Spleen (tissue), 11 donors: ENCODE measurements at regions not wholly inside any gene's neighbourhood (a gene's known extent, or its start where the extent isn't known, plus 50 kb on each side); places are given as distances from the start of the nearest gene placed in this dataset.

ENCODE experiments used
- DNase-seq: peaks from one replicate; pipeline ENCODE4 v3.0.0-alpha.2; 2020
- H3K27ac ChIP-seq, 8 donors: fragments of 200-600 bp; sonication (generic) in 7 of 8; 1 replicate in 4 of 8; 2 replicates in 4 of 8; pipeline versions ENCODE4 v1.5.0 to v1.8.0; 2016 to 2021; ENCODE audit warnings: inconsistent platforms in 4 of 8, mild to moderate bottlenecking in 4 of 8, moderate library complexity in 1 of 8
- H3K27me3 ChIP-seq, 7 donors: fragments of 200-600 bp; sonication (generic) in 6 of 7; replicated peaks in 1 of 7; 1 replicate in 4 of 7; 2 replicates in 3 of 7; pipeline versions ENCODE4 v1.5.0 to v1.8.0; 2016 to 2021; ENCODE audit warnings: inconsistent platforms in 3 of 7, mild to moderate bottlenecking in 1 of 7
- H3K36me3 ChIP-seq, 6 donors: fragments of 200-600 bp; sonication (generic) in 5 of 6; 1 replicate in 4 of 6; 2 replicates in 2 of 6; pipeline versions ENCODE4 v1.5.0 to v1.8.0; 2016 to 2021; ENCODE audit warnings: inconsistent platforms in 2 of 6
- H3K4me1 ChIP-seq, 6 donors: fragments of 200-600 bp; sonication (generic) in 5 of 6; 1 replicate in 3 of 6; 2 replicates in 3 of 6; pipeline versions ENCODE4 v1.5.0 to v1.8.0; 2016 to 2021; ENCODE audit warnings: inconsistent platforms in 3 of 6
- H3K4me3 ChIP-seq, 8 donors: fragments of 200-600 bp; sonication (generic) in 7 of 8; 1 replicate in 4 of 8; 2 replicates in 4 of 8; pipeline versions ENCODE4 v1.5.0 to v1.8.0; 2016 to 2021; ENCODE audit warnings: inconsistent platforms in 4 of 8, mild to moderate bottlenecking in 4 of 8, moderate library complexity in 2 of 8
- H3K9me3 ChIP-seq, 8 donors: fragments of 200-600 bp; sonication (generic) in 7 of 8; 1 replicate in 4 of 8; 2 replicates in 4 of 8; pipeline versions ENCODE4 v1.5.0 to v1.8.0; 2016 to 2021; ENCODE audit warnings: inconsistent platforms in 4 of 8
- POLR2A ChIP-seq, 3 donors: fragments of 450-650 bp; IDR thresholded peaks; one replicate each; pipeline ENCODE4 v1.5.1; 2017; ENCODE audit warnings: antibody characterized with exemption in 3 of 3, mild to moderate bottlenecking in 1 of 3
- POLR2AphosphoS5 ChIP-seq, 3 donors: sonication (generic); formaldehyde crosslinking; IDR thresholded peaks; one replicate each; pipeline ENCODE4 v1.5.1; 2017; ENCODE audit warnings: antibody characterized with exemption in 3 of 3
- WGBS, 5 donors: extraction: QIAGEN DNeasy Blood & Tissue Kit in 3 of 5; methylation state at CpG; one replicate each; pipeline versions ENCODE4 v1.1.5 to v1.1.7; 2013 to 2018; 5-methylcytosine and 5-hydroxymethylcytosine counted together
- intact Hi-C: fragments of 100-400 bp; cut with DNase I; formaldehyde crosslinking; loops from one replicate; pipeline ENCODE4 v1.15.0; 2023; ENCODE audit warnings: low total_unique reads
- TF ChIP-seq, protein P1 (sequence below), 11 experiments: fragments of 200-600 bp in 7 of 11; fragments of 450-650 bp in 4 of 11; sonication (generic) in 4 of 11; IDR thresholded peaks in 8 of 11; conservative IDR thresholded peaks in 3 of 11; 1 replicate in 7 of 11; 2 replicates in 4 of 11; pipeline versions ENCODE4 v1.4.0 to v1.8.0; 2016 to 2021; ENCODE audit warnings: antibody characterized with exemption in 11 of 11, inconsistent platforms in 4 of 11, mild to moderate bottlenecking in 1 of 11
- donor health status: healthy with polysubstance abuse.
- donor health status: DM: no; HTN: no; CAD: no; lungs with moderate emphysema.
- donor health status: DM: no; HTN: no; CAD: no.
- donor health status: Bipolar disorder and iron deficiency.
- donor health status: healthy.
- donor health status: DM: no; HTN: no; CAD: no.
- donor health status: DM: yes; HTN: yes; CAD: no.

GRCh38 chr6:150740453-150740852 lies 125.0 kb upstream of the MTHFD1L start:
- intact Hi-C loops: no loop called here
- 63 to 79% (median 70%) methylated on average over 8 of the region's 8 CpGs for WGBS, 5 donors
- peaks cover 0 to 31% (median 5%) of the 10 kb centered on the region in 6 donors for H3K36me3 ChIP-seq

GRCh38 chr6:150741633-150742200 lies 123.8 kb upstream of the MTHFD1L start:
- no peaks in the 10 kb centered on the region for H3K27me3 ChIP-seq
- peaks cover 0 to 20% (median 0%) of the 10 kb centered on the region in 6 donors for H3K36me3 ChIP-seq
- no peak for DNase-seq
- H3K4me3 ChIP-seq: no peak overlapping the region
- peaks cover 0 to 66% (median 36%) of the 10 kb centered on the region in 6 donors for H3K4me1 ChIP-seq
- intact Hi-C loops: no loop called here
- no peaks in the 10 kb centered on the region for H3K9me3 ChIP-seq
- 34 to 45% (median 37%) methylated on average over 6 of the region's 6 CpGs for WGBS, 5 donors
- TF ChIP-seq POLR2A (IDR thresholded peaks at IDR 0.05): no peak
- TF ChIP-seq, protein P1, sequence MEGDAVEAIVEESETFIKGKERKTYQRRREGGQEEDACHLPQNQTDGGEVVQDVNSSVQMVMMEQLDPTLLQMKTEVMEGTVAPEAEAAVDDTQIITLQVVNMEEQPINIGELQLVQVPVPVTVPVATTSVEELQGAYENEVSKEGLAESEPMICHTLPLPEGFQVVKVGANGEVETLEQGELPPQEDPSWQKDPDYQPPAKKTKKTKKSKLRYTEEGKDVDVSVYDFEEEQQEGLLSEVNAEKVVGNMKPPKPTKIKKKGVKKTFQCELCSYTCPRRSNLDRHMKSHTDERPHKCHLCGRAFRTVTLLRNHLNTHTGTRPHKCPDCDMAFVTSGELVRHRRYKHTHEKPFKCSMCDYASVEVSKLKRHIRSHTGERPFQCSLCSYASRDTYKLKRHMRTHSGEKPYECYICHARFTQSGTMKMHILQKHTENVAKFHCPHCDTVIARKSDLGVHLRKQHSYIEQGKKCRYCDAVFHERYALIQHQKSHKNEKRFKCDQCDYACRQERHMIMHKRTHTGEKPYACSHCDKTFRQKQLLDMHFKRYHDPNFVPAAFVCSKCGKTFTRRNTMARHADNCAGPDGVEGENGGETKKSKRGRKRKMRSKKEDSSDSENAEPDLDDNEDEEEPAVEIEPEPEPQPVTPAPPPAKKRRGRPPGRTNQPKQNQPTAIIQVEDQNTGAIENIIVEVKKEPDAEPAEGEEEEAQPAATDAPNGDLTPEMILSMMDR (IDR thresholded peaks at IDR 0.05 in 8 of 11, conservative IDR thresholded peaks at IDR 0.05 in 3 of 11): peak in 9 of 11 experiments; percentile 14 to 60 (median 51)
- peak overlapping the region in 1 of 8 donors; percentile 33 for H3K27ac ChIP-seq

More at GRCh38 chr6:150740453-150740852, 125.0 kb upstream of the MTHFD1L start:
- Histone ChIP-seq H3K9me3 (no peaks in the 10 kb centered on the region), H3K27ac (peak overlapping the region in 1 of 8 donors; percentile 6), H3K4me3 (no peak overlapping the region), H3K27me3 (no peaks in the 10 kb centered on the region), H3K4me1 (peaks cover 3 to 64% (median 35%) of the 10 kb centered on the region in 6 donors)
- TF ChIP-seq POLR2AphosphoS5 (IDR thresholded peaks at IDR 0.05) (no peak), POLR2A (IDR thresholded peaks at IDR 0.05) (no peak)
- TF ChIP-seq, protein P1 (IDR thresholded peaks at IDR 0.05 in 8 of 11, conservative IDR thresholded peaks at IDR 0.05 in 3 of 11): no peak
- DNase-seq: no peak

GRCh38 chr6:150744522-150745260 lies 120.8 kb upstream of the MTHFD1L start:
- intact Hi-C loops: no loop called here
- peaks cover 0 to 72% (median 34%) of the 10 kb centered on the region in 6 donors for H3K4me1 ChIP-seq
- TF ChIP-seq, protein P1 (IDR thresholded peaks at IDR 0.05 in 8 of 11, conservative IDR thresholded peaks at IDR 0.05 in 3 of 11): no peak
- TF ChIP-seq POLR2A (IDR thresholded peaks at IDR 0.05) (no peak), POLR2AphosphoS5 (IDR thresholded peaks at IDR 0.05) (no peak)
- 70 to 82% (median 81%) methylated on average over 2 of the region's 2 CpGs for WGBS, 5 donors
- peaks cover 0 to 5% (median 0%) of the 10 kb centered on the region in 6 donors for H3K36me3 ChIP-seq
- H3K27me3 ChIP-seq: no peaks in the 10 kb centered on the region
- H3K4me3 ChIP-seq: no peak overlapping the region
- no peaks in the 10 kb centered on the region for H3K9me3 ChIP-seq
- H3K27ac ChIP-seq: peak overlapping the region in 1 of 8 donors; percentile 7
- no peak for DNase-seq

- intact Hi-C loops: no loop called here
- Histone ChIP-seq H3K4me1 (peaks cover 0 to 60% (median 26%) of the 10 kb centered on the region in 6 donors), H3K4me3 (no peak overlapping the region), H3K27me3 (no peaks in the 10 kb centered on the region), H3K27ac (no peak overlapping the region), H3K9me3 (no peaks in the 10 kb centered on the region), H3K36me3 (peaks cover 0 to 5% (median 0%) of the 10 kb centered on the region in 6 donors)
- DNase-seq: no peak
- WGBS, 5 donors: 70 to 80% (median 74%) methylated on average over 7 of the region's 7 CpGs
- TF ChIP-seq, protein P1 (IDR thresholded peaks at IDR 0.05 in 8 of 11, conservative IDR thresholded peaks at IDR 0.05 in 3 of 11): no peak
- TF ChIP-seq POLR2AphosphoS5 (IDR thresholded peaks at IDR 0.05) (peak in 1 of 3 donors; percentile 17), POLR2A (IDR thresholded peaks at IDR 0.05) (no peak)
Measured at GRCh38 chr6:150745896-150746295, 119.6 kb upstream of the MTHFD1L start.
